HCT116 (cell line): ENCODE measurements at regions not wholly inside any gene's neighbourhood (a gene's known extent, or its start where the extent isn't known, plus 50 kb on each side); places are given as distances from the start of the nearest gene placed in this dataset.

Experiments
- ATAC-seq: fragments of 200-7000 bp; cut with Tn5 transposase; 2 replicates; pipeline ENCODE4 v1.9.1; 2020; ENCODE audit warnings: mild to moderate bottlenecking, moderate library complexity
- BruUV-seq: library from RNA; stranded (reverse); fragments of 400-500 nt; replicated peaks from 2 replicates; lab custom pipeline; 2021; lab: Mats Ljungman, UMichigan
- CTCF ChIA-PET: fragments of 300-600 bp; sonication (Branson Sonifier 250); formaldehyde crosslinking; loops from one replicate; lab custom pipeline; 2021; ENCODE audit warnings: antibody characterized with exemption; lab: Charles Lee
- POLR2A ChIA-PET: fragments of 300-600, 350-600 bp; sonication (Branson Sonifier 250); formaldehyde crosslinking; loops from one replicate; lab custom pipeline; 2021; ENCODE audit warnings: antibody characterized with exemption; lab: Charles Lee
- RAD21 ChIA-PET, 2 experiments: fragments of 300-600 bp; sonication (Branson Sonifier 250); formaldehyde crosslinking; loops; one replicate each; lab custom pipeline; 2023; ENCODE audit warnings: low total read pairs in 2 of 2; ENCODE audit not compliant: uncharacterized antibody in 2 of 2, unreplicated experiment in 2 of 2, low non-redundant PET in 1 of 2; lab: Charles Lee
- DNase-seq: peaks from one replicate; pipeline ENCODE4 v3.0.0-alpha.2; 2010; ENCODE audit warnings: low read depth, low spot score
- H2AFZ ChIP-seq: fragments of 200-600 bp; shearing (Covaris generic), sonication (generic); 2 replicates; pipeline ENCODE4 v1.6.1; 2017; ENCODE audit warnings: low read depth, mixed run types, mixed read lengths, antibody characterized with exemption, low read length; ENCODE audit not compliant: poor library complexity, severe bottlenecking
- H3K27ac ChIP-seq: 2 replicates; pipeline ENCODE4 v1.5.1; 2012; ENCODE audit warnings: low read depth, low read length
- H3K27me3 ChIP-seq: fragments of 200-600 bp; sonication (generic); 2 replicates; pipeline ENCODE4 v1.6.1; 2016; ENCODE audit warnings: mixed run types, low read length, mixed read lengths; ENCODE audit not compliant: insufficient read depth
- H3K36me3 ChIP-seq, 2 experiments: fragments of 200-500 bp in 1 of 2; fragments of 200-600 bp in 1 of 2; sonication (Bioruptor generic) in 1 of 2; sonication (generic) in 1 of 2; 2 replicates each; pipeline versions ENCODE4 v1.5.1 to v1.6.1; 2014 to 2016; ENCODE audit warnings: low read length in 2 of 2, inconsistent platforms in 1 of 2, mixed read lengths in 1 of 2, mixed run types in 1 of 2; ENCODE audit not compliant: insufficient read depth in 2 of 2, control insufficient read depth in 1 of 2
- H3K4me1 ChIP-seq, 2 experiments: fragments of 200-600 bp in 1 of 2; sonication (generic) in 1 of 2; 2 replicates each; pipeline versions ENCODE4 v1.5.1 to v1.6.1; 2012 to 2017; ENCODE audit warnings: low read length in 2 of 2, inconsistent platforms in 1 of 2, mild to moderate bottlenecking in 1 of 2, mixed read lengths in 1 of 2, mixed run types in 1 of 2, moderate library complexity in 1 of 2; ENCODE audit not compliant: insufficient read depth in 2 of 2, control insufficient read depth in 1 of 2
- H3K4me2 ChIP-seq: fragments of 200-600 bp; sonication (generic); 2 replicates; pipeline ENCODE4 v1.6.1; 2017; ENCODE audit warnings: mixed run types, low read length, mixed read lengths
- H3K4me3 ChIP-seq, 2 experiments: fragments of 200-600 bp in 1 of 2; sonication (generic) in 1 of 2; replicated peaks in 1 of 2; 2 replicates each; pipeline ENCODE4 v1.5.1; 2011 to 2016; ENCODE audit warnings: low read length in 2 of 2, control low read depth in 1 of 2, low read depth in 1 of 2, mild to moderate bottlenecking in 1 of 2, mixed read lengths in 1 of 2, mixed run types in 1 of 2
- H3K79me2 ChIP-seq: fragments of 200-600 bp; sonication (generic); 2 replicates; pipeline ENCODE4 v1.6.1; 2017; ENCODE audit warnings: mild to moderate bottlenecking, mixed run types, low read length, moderate library complexity, mixed read lengths; ENCODE audit not compliant: insufficient read depth
- H3K9ac ChIP-seq: fragments of 200-600 bp; sonication (generic); 2 replicates; pipeline ENCODE4 v1.6.1; 2016; ENCODE audit warnings: low read length, mixed read lengths
- H3K9me2 ChIP-seq: fragments of 200-600 bp; sonication (generic), shearing (Covaris generic); 2 replicates; pipeline ENCODE4 v1.6.1; 2017; ENCODE audit warnings: mixed run types, mild to moderate bottlenecking, moderate library complexity; ENCODE audit not compliant: insufficient read depth
- H3K9me3 ChIP-seq, 2 experiments: fragments of 200-500 bp in 1 of 2; fragments of 200-600 bp in 1 of 2; sonication (Bioruptor generic) in 1 of 2; sonication (generic) in 1 of 2; 2 replicates each; pipeline ENCODE4 v1.6.1; 2014 to 2017; ENCODE audit warnings: low read length in 2 of 2, mixed read lengths in 2 of 2, inconsistent platforms in 1 of 2, low read depth in 1 of 2, mild to moderate bottlenecking in 1 of 2, mixed run types in 1 of 2, moderate library complexity in 1 of 2; ENCODE audit not compliant: control insufficient read depth in 1 of 2, insufficient read depth in 1 of 2
- H4K20me1 ChIP-seq: fragments of 200-600 bp; sonication (generic), shearing (Covaris generic); 2 replicates; pipeline ENCODE4 v1.6.1; 2017; ENCODE audit warnings: mixed run types, mild to moderate bottlenecking, moderate library complexity; ENCODE audit not compliant: insufficient read depth
- ATF3 ChIP-seq: IDR thresholded peaks from 2 replicates; pipeline ENCODE4 v1.6.1; 2012
- CBX3 ChIP-seq: IDR thresholded peaks from 2 replicates; pipeline ENCODE4 v1.6.1; 2012; ENCODE audit warnings: low read depth
- CEBPB ChIP-seq: IDR thresholded peaks from 2 replicates; pipeline ENCODE4 v1.6.1; 2012; ENCODE audit warnings: low read depth
- CTCF ChIP-seq, 3 experiments: fragments of 200-600 bp in 1 of 3; sonication (generic) in 1 of 3; IDR thresholded peaks in 2 of 3; conservative IDR thresholded peaks in 1 of 3; 2 replicates each; pipeline ENCODE4 v1.5.1; 2012 to 2017; ENCODE audit warnings: low read depth in 2 of 3, low read length in 2 of 3, antibody characterized with exemption in 1 of 3, borderline replicate concordance in 1 of 3, control low read depth in 1 of 3, mild to moderate bottlenecking in 1 of 3, mixed read lengths in 1 of 3, mixed run types in 1 of 3, moderate library complexity in 1 of 3; ENCODE audit not compliant: insufficient read depth in 1 of 3
- EZH2phosphoT487 ChIP-seq: fragments of 200-600 bp; IDR thresholded peaks from 2 replicates; pipeline ENCODE4 v1.6.1; 2018; ENCODE audit warnings: antibody characterized with exemption, borderline replicate concordance
- FOSL1 ChIP-seq: IDR thresholded peaks from 2 replicates; pipeline ENCODE4 v1.6.1; 2012; ENCODE audit warnings: low read depth
- JUND ChIP-seq: IDR thresholded peaks from 2 replicates; pipeline ENCODE4 v1.6.1; 2012
- MAX ChIP-seq: IDR thresholded peaks from 2 replicates; pipeline ENCODE4 v1.6.1; 2012
- POLR2AphosphoS5 ChIP-seq: IDR thresholded peaks from 2 replicates; pipeline ENCODE4 v1.6.1; 2011; ENCODE audit warnings: mild to moderate bottlenecking, low read depth, low read length, moderate library complexity
- RAD21 ChIP-seq: IDR thresholded peaks from 2 replicates; pipeline ENCODE4 v1.6.1; 2012; ENCODE audit warnings: low read depth, mild to moderate bottlenecking
- SIN3A ChIP-seq: IDR thresholded peaks from 2 replicates; pipeline ENCODE4 v1.6.1; 2012; ENCODE audit warnings: low read depth
- SP1 ChIP-seq: IDR thresholded peaks from 2 replicates; pipeline ENCODE4 v1.6.1; 2012; ENCODE audit warnings: low read depth
- SRF ChIP-seq: IDR thresholded peaks from 2 replicates; pipeline ENCODE4 v1.6.1; 2012; ENCODE audit warnings: low read depth
- TCF7L2 ChIP-seq: IDR thresholded peaks from 2 replicates; pipeline ENCODE4 v1.7.0; 2011; ENCODE audit warnings: borderline replicate concordance, inconsistent platforms; ENCODE audit not compliant: insufficient read depth, insufficient read length; ENCODE audit errors: extremely low read depth
- YY1 ChIP-seq: IDR thresholded peaks from 2 replicates; pipeline ENCODE4 v1.6.1; 2011; ENCODE audit warnings: low read length, low read depth, moderate library complexity, mild to moderate bottlenecking; ENCODE audit not compliant: insufficient replicate concordance; ENCODE audit errors: extremely low read depth
- ZBTB33 ChIP-seq: IDR thresholded peaks from 2 replicates; pipeline ENCODE4 v1.6.1; 2011; ENCODE audit warnings: mild to moderate bottlenecking, low read length, moderate library complexity; ENCODE audit not compliant: insufficient replicate concordance; ENCODE audit errors: extremely low read depth
- intact Hi-C: fragments of 100-400 bp; cut with micrococcal nuclease; formaldehyde crosslinking; loops from 2 replicates; pipeline ENCODE4 v1.10.0; 2022

GRCh38 chr9:99385814-99386279 lies 163.8 kb downstream of the SEC61B start:
- Histone ChIP-seq H3K9me2 (no peaks in the 10 kb centered on the region), H3K27ac (no peak overlapping the region), H3K4me1 (peaks cover 18 to 27% of the 10 kb centered on the region in 2 experiments; a peak in 3 of 4 replicates), H3K4me3 (no peak overlapping the region), H4K20me1 (no peaks in the 10 kb centered on the region), H3K36me3 (no peaks in the 10 kb centered on the region), H3K27me3 (peaks cover 4% of the 10 kb centered on the region; the same call in 1 of the 2 replicates), H2AFZ (peak overlapping the region; percentile 20), H3K9ac (no peak overlapping the region), H3K79me2 (no peaks in the 10 kb centered on the region), H3K9me3 (no peaks in the 10 kb centered on the region), H3K4me2 (peak overlapping the region; percentile 52)
- BruUV-seq = no TSS peak
- ATAC-seq = peak; percentile 63
- DNase-seq = peak; percentile 22
- intact Hi-C loops = no loop called here
- peak; percentile 44; the same call in 1 of the 2 replicates for TF ChIP-seq JUND
- TF ChIP-seq FOSL1 = peak; percentile 44
- peak; percentile 76 for TF ChIP-seq CEBPB
- TF ChIP-seq CTCF (IDR thresholded peaks at IDR 0.05 in 2 of 3, conservative IDR thresholded peaks at IDR 0.05 in 1 of 3; ENCODE audit: borderline replicate concordance in 1 of 3, insufficient read depth in 1 of 3, low read depth in 2 of 3, low read length in 2 of 3) = no peak
- TF ChIP-seq SRF = no peak
- TF ChIP-seq TCF7L2 = peak; percentile 15
- RAD21 ChIA-PET = no interaction called here
- POLR2A ChIA-PET = no interaction called here
- CTCF ChIA-PET = no interaction called here

GRCh38 chr9:99387431-99387830 lies 165.3 kb downstream of the SEC61B start:
- no peak overlapping the region for H3K27ac ChIP-seq
- no peak for ATAC-seq
- no peak overlapping the region for H2AFZ ChIP-seq
- no peaks in the 10 kb centered on the region for H3K9me3 ChIP-seq
- no peaks in the 10 kb centered on the region for H3K27me3 ChIP-seq
- intact Hi-C loops = no loop called here
- no peak overlapping the region for H3K4me3 ChIP-seq
- DNase-seq = no peak
- H3K79me2 ChIP-seq = no peaks in the 10 kb centered on the region
- no peaks in the 10 kb centered on the region for H4K20me1 ChIP-seq
- ChIA-PET CTCF (no interaction called here), POLR2A (no interaction called here), RAD21 (no interaction called here)
- no TSS peak for BruUV-seq
- no peaks in the 10 kb centered on the region for H3K9me2 ChIP-seq
- no peak overlapping the region for H3K4me2 ChIP-seq
- H3K4me1 ChIP-seq = peaks cover 18 to 27% of the 10 kb centered on the region in 2 experiments; a peak in 3 of 4 replicates
- H3K9ac ChIP-seq = no peak overlapping the region
- TF ChIP-seq CBX3 (no peak), YY1 (no peak), CEBPB (no peak), ZBTB33 (no peak), TCF7L2 (no peak), SP1 (no peak), FOSL1 (no peak), ATF3 (no peak), SIN3A (no peak), EZH2phosphoT487 (no peak), MAX (no peak), RAD21 (no peak), POLR2AphosphoS5 (no peak)
- H3K36me3 ChIP-seq = no peaks in the 10 kb centered on the region
